Brain microvascular endothelial cell (primary cell): ENCODE measurements at regions not wholly inside any gene's neighbourhood (a gene's known extent, or its start where the extent isn't known, plus 50 kb on each side); places are given as distances from the start of the nearest gene placed in this dataset.

Experiments
- DNase-seq: peaks from one replicate; pipeline ENCODE4 v3.0.0-alpha.2; 2020
- H3K27ac ChIP-seq: fragments of 250-450 bp; sonication (Bioruptor Pico); 2 replicates; pipeline ENCODE4 v1.5.1; 2020; ENCODE audit warnings: mild to moderate bottlenecking, moderate library complexity
- H3K27me3 ChIP-seq: fragments of 250-450 bp; sonication (Bioruptor Pico); replicated peaks from 2 replicates; pipeline ENCODE4 v1.5.1; 2020; ENCODE audit warnings: mild to moderate bottlenecking
- H3K36me3 ChIP-seq: fragments of 250-450 bp; sonication (Bioruptor Pico); replicated peaks from 2 replicates; pipeline ENCODE4 v1.5.1; 2020; ENCODE audit warnings: mild to moderate bottlenecking
- H3K4me3 ChIP-seq: 2 replicates; pipeline ENCODE4 v1.5.1; 2011; ENCODE audit warnings: low read depth, mild to moderate bottlenecking, control low read depth, low read length, moderate library complexity
- CTCF ChIP-seq: IDR thresholded peaks from 2 replicates; pipeline ENCODE4 v1.5.1; 2011; ENCODE audit warnings: low read depth, mild to moderate bottlenecking, moderate library complexity, low read length, control low read depth, inconsistent platforms; ENCODE audit errors: missing control alignments
- in situ Hi-C: cut with HindIII; loops from 2 replicates; pipeline ENCODE4 v1.10.0; 2017; ENCODE audit warnings: low sequenced_read_pairs, low pct_ligation_motif_present

- in situ Hi-C loops: no loop called here
- no peaks in the 10 kb centered on the region for H3K36me3 ChIP-seq
- H3K27ac ChIP-seq: no peak overlapping the region
- peak; percentile 12 for TF ChIP-seq CTCF
- peaks cover 27% of the 10 kb centered on the region for H3K27me3 ChIP-seq
- no peak overlapping the region for H3K4me3 ChIP-seq
- DNase-seq: no peak
Observed at GRCh38 chr16:86224126-86224525, 286.2 kb upstream of the FOXF1 start.

GRCh38 chr16:86224629-86225028 lies 285.7 kb upstream of the FOXF1 start:
- no peaks in the 10 kb centered on the region for H3K36me3 ChIP-seq
- no peak for TF ChIP-seq CTCF
- H3K27ac ChIP-seq: no peak overlapping the region
- H3K27me3 ChIP-seq: peaks cover 24% of the 10 kb centered on the region
- no peak overlapping the region for H3K4me3 ChIP-seq
- in situ Hi-C loops: no loop called here
- DNase-seq: no peak

- Histone ChIP-seq H3K36me3 (no peaks in the 10 kb centered on the region), H3K27me3 (peaks cover 15% of the 10 kb centered on the region), H3K4me3 (no peak overlapping the region), H3K27ac (no peak overlapping the region)
- DNase-seq: no peak
- no peak for TF ChIP-seq CTCF
- in situ Hi-C loops: no loop called here
Observed at GRCh38 chr16:86225905-86226371, 284.4 kb upstream of the FOXF1 start.

GRCh38 chr16:86227041-86227440 lies 283.3 kb upstream of the FOXF1 start:
- Histone ChIP-seq H3K36me3 (no peaks in the 10 kb centered on the region), H3K27ac (no peak overlapping the region), H3K4me3 (no peak overlapping the region), H3K27me3 (peaks cover 11% of the 10 kb centered on the region)
- no peak for DNase-seq
- no peak for TF ChIP-seq CTCF
- in situ Hi-C loops: no loop called here

- Histone ChIP-seq H3K27ac (no peak overlapping the region), H3K36me3 (no peaks in the 10 kb centered on the region), H3K27me3 (peaks cover 8% of the 10 kb centered on the region), H3K4me3 (no peak overlapping the region)
- no peak for TF ChIP-seq CTCF
- in situ Hi-C loops: no loop called here
- no peak for DNase-seq
Observed at GRCh38 chr16:86227801-86228200, 282.5 kb upstream of the FOXF1 start.

- no peaks in the 10 kb centered on the region for H3K36me3 ChIP-seq
- H3K27ac ChIP-seq: no peak overlapping the region
- no peak overlapping the region for H3K4me3 ChIP-seq
- in situ Hi-C loops: no loop called here
- TF ChIP-seq CTCF: no peak
- H3K27me3 ChIP-seq: peaks cover 8% of the 10 kb centered on the region
- DNase-seq: no peak
Observed at GRCh38 chr16:86228713-86229112, 281.6 kb upstream of the FOXF1 start.
